ENCODE measurements at regions not wholly inside any gene's neighbourhood (a gene's known extent, or its start where the extent isn't known, plus 50 kb on each side); places are given as distances from the start of the nearest gene placed in this dataset.
"Not testable (repeated sequence)": the region's sequence is repeated elsewhere in the genome, so short reads cannot be mapped to it uniquely, and the experiment has no call there.

- ChIA-PET POLR2A (no interaction called here), CTCF (interaction anchor here (0.7 to 1.3 kb wide), 2 partner anchors 15 to 62 kb away, joined by 3 read pairs; no protein-coding TSS in a partner anchor)
- Histone ChIP-seq H3K4me1 (ENCODE audit: control insufficient read depth, insufficient read depth, low read length) (peaks cover 13% of the 10 kb centered on the region), H3K9me3 (ENCODE audit: control insufficient read depth, insufficient read depth, low read depth, low read length) (no peaks in the 10 kb centered on the region), H3K27ac (ENCODE audit: extremely low read depth, low read depth, low read length) (no peak overlapping the region), H3K4me3 (ENCODE audit: low read depth, low read length) (no peak overlapping the region), H3K36me3 (ENCODE audit: control insufficient read depth in 2 of 2, insufficient read depth in 1 of 2, low read length in 2 of 2) (no peaks in the 10 kb centered on the region)
- TF ChIP-seq, protein P1, sequence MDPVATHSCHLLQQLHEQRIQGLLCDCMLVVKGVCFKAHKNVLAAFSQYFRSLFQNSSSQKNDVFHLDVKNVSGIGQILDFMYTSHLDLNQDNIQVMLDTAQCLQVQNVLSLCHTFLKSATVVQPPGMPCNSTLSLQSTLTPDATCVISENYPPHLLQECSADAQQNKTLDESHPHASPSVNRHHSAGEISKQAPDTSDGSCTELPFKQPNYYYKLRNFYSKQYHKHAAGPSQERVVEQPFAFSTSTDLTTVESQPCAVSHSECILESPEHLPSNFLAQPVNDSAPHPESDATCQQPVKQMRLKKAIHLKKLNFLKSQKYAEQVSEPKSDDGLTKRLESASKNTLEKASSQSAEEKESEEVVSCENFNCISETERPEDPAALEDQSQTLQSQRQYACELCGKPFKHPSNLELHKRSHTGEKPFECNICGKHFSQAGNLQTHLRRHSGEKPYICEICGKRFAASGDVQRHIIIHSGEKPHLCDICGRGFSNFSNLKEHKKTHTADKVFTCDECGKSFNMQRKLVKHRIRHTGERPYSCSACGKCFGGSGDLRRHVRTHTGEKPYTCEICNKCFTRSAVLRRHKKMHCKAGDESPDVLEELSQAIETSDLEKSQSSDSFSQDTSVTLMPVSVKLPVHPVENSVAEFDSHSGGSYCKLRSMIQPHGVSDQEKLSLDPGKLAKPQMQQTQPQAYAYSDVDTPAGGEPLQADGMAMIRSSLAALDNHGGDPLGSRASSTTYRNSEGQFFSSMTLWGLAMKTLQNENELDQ (tag by site-specific recombination; IDR thresholded peaks at IDR 0.05; ENCODE audit: low read depth), result no peak
- TF ChIP-seq PRDM10 (tag by site-specific recombination; IDR thresholded peaks at IDR 0.05) (peak; percentile 37; the same call in 1 of the 2 replicates), ZNF335 (tag by site-specific recombination; conservative IDR thresholded peaks at IDR 0.05) (0 out of 2 replicates have a peak, but pooled peaks have one; percentile 8), ZBTB48 (tag by site-specific recombination; IDR thresholded peaks at IDR 0.05) (peak; percentile 82), ZNF114 (tag by site-specific recombination; IDR thresholded peaks at IDR 0.05) (no peak), PRDM1 (tag by site-specific recombination; IDR thresholded peaks at IDR 0.05) (no peak)
- TF ChIP-seq, protein P2, sequence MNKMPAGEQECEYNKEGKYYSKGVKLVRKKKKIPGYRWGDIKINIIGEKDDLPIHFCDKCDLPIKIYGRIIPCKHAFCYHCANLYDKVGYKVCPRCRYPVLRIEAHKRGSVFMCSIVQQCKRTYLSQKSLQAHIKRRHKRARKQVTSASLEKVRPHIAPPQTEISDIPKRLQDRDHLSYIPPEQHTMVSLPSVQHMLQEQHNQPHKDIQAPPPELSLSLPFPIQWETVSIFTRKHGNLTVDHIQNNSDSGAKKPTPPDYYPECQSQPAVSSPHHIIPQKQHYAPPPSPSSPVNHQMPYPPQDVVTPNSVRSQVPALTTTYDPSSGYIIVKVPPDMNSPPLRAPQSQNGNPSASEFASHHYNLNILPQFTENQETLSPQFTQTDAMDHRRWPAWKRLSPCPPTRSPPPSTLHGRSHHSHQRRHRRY (tag by site-specific recombination; IDR thresholded peaks at IDR 0.05), result no peak
Observed at GRCh38 chr6:85077098-85077497, 312.7 kb upstream of the TBX18 start.

DNA sequence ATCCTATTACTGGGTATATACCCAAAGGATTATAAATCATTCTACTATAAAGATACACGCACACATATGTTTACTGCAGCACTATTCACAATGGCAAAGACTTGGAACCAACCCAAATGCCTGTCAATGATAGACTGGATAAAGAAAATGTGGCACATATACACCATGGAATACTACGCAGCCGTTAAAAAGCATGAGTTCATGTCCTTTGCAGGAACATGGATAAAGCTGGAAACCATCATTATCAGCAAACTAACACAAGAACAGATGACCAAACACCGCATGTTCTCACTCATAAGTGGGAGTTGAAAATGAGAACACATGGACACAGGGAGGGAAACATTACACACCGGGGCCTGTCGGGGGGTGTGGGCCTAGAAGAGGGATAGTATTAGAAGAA is 307.4 kb upstream of the TBX18 start:
- H3K9me3 ChIP-seq (ENCODE audit: control insufficient read depth, insufficient read depth, low read depth, low read length); H3K36me3 ChIP-seq (ENCODE audit: control insufficient read depth in 2 of 2, insufficient read depth in 1 of 2, low read length in 2 of 2); H3K4me1 ChIP-seq (ENCODE audit: control insufficient read depth, insufficient read depth, low read length); POLR2A ChIA-PET; CTCF ChIA-PET; H3K4me3 ChIP-seq (ENCODE audit: low read depth, low read length); H3K27ac ChIP-seq (ENCODE audit: extremely low read depth, low read depth, low read length): not testable (repeated sequence)
- TF ChIP-seq ZNF146 (tag by site-specific recombination; IDR thresholded peaks at IDR 0.05), result peak; percentile 55

DNA sequence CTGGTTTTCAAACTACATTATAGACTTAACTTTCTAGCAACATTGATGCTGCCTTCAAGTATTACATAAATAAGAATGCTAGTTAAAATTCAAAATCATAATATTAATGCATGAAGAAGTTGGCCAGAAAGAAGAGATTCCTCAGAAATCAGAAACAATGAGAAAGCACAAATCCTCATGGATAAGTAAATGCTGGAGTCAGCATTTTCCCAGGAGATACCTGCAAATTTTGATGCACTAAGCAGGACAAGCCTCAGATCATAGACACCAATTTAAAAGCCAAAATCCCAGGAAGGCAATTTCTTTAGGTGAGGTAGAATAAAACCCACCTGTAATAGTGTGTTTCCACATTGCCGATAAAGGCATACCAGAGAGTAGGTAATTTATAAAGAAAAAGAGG is 305.2 kb upstream of the TBX18 start:
- Histone ChIP-seq H3K9me3 (ENCODE audit: control insufficient read depth, insufficient read depth, low read depth, low read length) (no peaks in the 10 kb centered on the region), H3K4me3 (ENCODE audit: low read depth, low read length) (no peak overlapping the region), H3K27ac (ENCODE audit: extremely low read depth, low read depth, low read length) (no peak overlapping the region), H3K4me1 (ENCODE audit: control insufficient read depth, insufficient read depth, low read length) (no peaks in the 10 kb centered on the region), H3K36me3 (ENCODE audit: control insufficient read depth in 2 of 2, insufficient read depth in 1 of 2, low read length in 2 of 2) (no peaks in the 10 kb centered on the region)
- ChIA-PET POLR2A (no interaction called here), CTCF (interaction anchor here (1.1 kb wide), 1 partner anchor 58 kb away, joined by 12 read pairs; no protein-coding TSS in a partner anchor)
- TF ChIP-seq ZNF544 (tag by site-specific recombination; IDR thresholded peaks at IDR 0.05) (no peak), KLF10 (tag by site-specific recombination; IDR thresholded peaks at IDR 0.05) (no peak), ZNF184 (tag by site-specific recombination; IDR thresholded peaks at IDR 0.05) (no peak), ZNF664 (tag by site-specific recombination; IDR thresholded peaks at IDR 0.05) (no peak), ZNF530 (tag by site-specific recombination; IDR thresholded peaks at IDR 0.05; ENCODE audit: low read depth) (no peak), ZNF707 (tag by site-specific recombination; IDR thresholded peaks at IDR 0.05) (no peak), ZNF174 (tag by site-specific recombination; IDR thresholded peaks at IDR 0.05) (no peak), ZNF175 (tag by site-specific recombination; IDR thresholded peaks at IDR 0.05) (no peak), ZNF843 (tag by site-specific recombination; IDR thresholded peaks at IDR 0.05) (no peak), ZNF747 (tag by site-specific recombination; IDR thresholded peaks at IDR 0.05) (no peak), ZNF670 (tag by site-specific recombination; IDR thresholded peaks at IDR 0.05; ENCODE audit: low read depth) (no peak), ZNF610 (tag by site-specific recombination; IDR thresholded peaks at IDR 0.05; ENCODE audit: borderline replicate concordance) (no peak)
- TF ChIP-seq, protein P3, sequence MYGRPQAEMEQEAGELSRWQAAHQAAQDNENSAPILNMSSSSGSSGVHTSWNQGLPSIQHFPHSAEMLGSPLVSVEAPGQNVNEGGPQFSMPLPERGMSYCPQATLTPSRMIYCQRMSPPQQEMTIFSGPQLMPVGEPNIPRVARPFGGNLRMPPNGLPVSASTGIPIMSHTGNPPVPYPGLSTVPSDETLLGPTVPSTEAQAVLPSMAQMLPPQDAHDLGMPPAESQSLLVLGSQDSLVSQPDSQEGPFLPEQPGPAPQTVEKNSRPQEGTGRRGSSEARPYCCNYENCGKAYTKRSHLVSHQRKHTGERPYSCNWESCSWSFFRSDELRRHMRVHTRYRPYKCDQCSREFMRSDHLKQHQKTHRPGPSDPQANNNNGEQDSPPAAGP (tag by site-specific recombination; IDR thresholded peaks at IDR 0.05), result no peak
- TF ChIP-seq, protein P4, sequence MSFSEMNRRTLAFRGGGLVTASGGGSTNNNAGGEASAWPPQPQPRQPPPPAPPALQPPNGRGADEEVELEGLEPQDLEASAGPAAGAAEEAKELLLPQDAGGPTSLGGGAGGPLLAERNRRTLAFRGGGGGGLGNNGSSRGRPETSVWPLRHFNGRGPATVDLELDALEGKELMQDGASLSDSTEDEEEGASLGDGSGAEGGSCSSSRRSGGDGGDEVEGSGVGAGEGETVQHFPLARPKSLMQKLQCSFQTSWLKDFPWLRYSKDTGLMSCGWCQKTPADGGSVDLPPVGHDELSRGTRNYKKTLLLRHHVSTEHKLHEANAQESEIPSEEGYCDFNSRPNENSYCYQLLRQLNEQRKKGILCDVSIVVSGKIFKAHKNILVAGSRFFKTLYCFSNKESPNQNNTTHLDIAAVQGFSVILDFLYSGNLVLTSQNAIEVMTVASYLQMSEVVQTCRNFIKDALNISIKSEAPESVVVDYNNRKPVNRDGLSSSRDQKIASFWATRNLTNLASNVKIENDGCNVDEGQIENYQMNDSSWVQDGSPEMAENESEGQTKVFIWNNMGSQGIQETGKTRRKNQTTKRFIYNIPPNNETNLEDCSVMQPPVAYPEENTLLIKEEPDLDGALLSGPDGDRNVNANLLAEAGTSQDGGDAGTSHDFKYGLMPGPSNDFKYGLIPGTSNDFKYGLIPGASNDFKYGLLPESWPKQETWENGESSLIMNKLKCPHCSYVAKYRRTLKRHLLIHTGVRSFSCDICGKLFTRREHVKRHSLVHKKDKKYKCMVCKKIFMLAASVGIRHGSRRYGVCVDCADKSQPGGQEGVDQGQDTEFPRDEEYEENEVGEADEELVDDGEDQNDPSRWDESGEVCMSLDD (tag by site-specific recombination; IDR thresholded peaks at IDR 0.05), result no peak
